ENCODE measurements at regions not wholly inside any gene's neighbourhood (a gene's known extent, or its start where the extent isn't known, plus 50 kb on each side); places are given as distances from the start of the nearest gene placed in this dataset.

DNA sequence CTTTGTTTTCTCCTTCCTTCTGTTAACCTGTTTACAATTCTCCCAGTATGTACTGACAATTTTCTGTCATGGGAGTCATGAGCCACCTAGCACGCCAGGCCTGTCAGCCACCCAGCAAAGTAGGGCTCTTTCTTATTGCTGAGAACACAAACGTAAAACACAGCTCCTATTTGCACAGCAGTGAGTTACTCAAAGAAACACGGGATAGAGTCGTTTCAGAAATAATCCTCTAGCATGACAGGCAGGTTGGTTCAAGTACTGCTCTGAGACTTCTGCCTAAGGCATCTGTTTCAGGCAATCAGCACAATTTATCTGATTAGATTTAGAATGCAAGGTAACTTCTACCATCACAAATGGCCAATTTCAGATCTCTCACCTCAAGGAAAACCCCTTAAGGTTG, 88.8 kb downstream of the CD24 start:
- Histone ChIP-seq H2AFZ (ENCODE audit: low read depth, low read length) (no peak overlapping the region), H2BK120ac (ENCODE audit: low read depth, low read length) (no peak overlapping the region), H3K9ac (ENCODE audit: low read length) (no peak overlapping the region), H2BK12ac (ENCODE audit: low read length in 2 of 2) (no peak overlapping the region), H3K4me2 (ENCODE audit: low read length, poor library complexity, severe bottlenecking) (no peak overlapping the region), H3K79me1 (replicated peaks; ENCODE audit: low read length, poor library complexity, severe bottlenecking) (no peaks in the 10 kb centered on the region), H2AK5ac (ENCODE audit: low read length, severe bottlenecking) (no peak overlapping the region), H3K4ac (ENCODE audit: low read depth in 1 of 2, low read length in 2 of 2) (no peak overlapping the region), H2BK15ac (ENCODE audit: low read depth, poor library complexity, severe bottlenecking) (no peak overlapping the region), H3K36me3 (ENCODE audit: control insufficient read depth in 1 of 2, insufficient read depth in 2 of 2, low read depth in 1 of 2, low read length in 2 of 2) (no peaks in the 10 kb centered on the region), H3K23ac (ENCODE audit: low read length in 2 of 2) (no peak overlapping the region), H3K27ac (ENCODE audit: low read length, poor library complexity, severe bottlenecking) (no peak overlapping the region), H4K8ac (ENCODE audit: low read length) (no peak overlapping the region), H3K4me3 (ENCODE audit: insufficient read depth in 1 of 2, low read depth in 1 of 2, low read length in 2 of 2) (no peak overlapping the region), H3K14ac (ENCODE audit: low read length in 2 of 2) (no peak overlapping the region), H3K18ac (ENCODE audit: low read depth in 1 of 2, low read length in 2 of 2) (no peak overlapping the region), H4K91ac (ENCODE audit: low read length) (no peak overlapping the region), H3K27me3 (ENCODE audit: control insufficient read depth in 1 of 2, insufficient read depth in 1 of 2, low read length in 2 of 2) (no peaks in the 10 kb centered on the region), H3K9me3 (ENCODE audit: control insufficient read depth, low read length) (no peaks in the 10 kb centered on the region), H2BK5ac (ENCODE audit: low read depth, low read length, poor library complexity, severe bottlenecking) (no peak overlapping the region), H3K4me1 (ENCODE audit: control insufficient read depth, insufficient read depth, low read depth, low read length) (no peaks in the 10 kb centered on the region)
- DNase-seq: no peak
- WGBS: 60% methylated on average over 4 of the region's 4 CpGs

DNA sequence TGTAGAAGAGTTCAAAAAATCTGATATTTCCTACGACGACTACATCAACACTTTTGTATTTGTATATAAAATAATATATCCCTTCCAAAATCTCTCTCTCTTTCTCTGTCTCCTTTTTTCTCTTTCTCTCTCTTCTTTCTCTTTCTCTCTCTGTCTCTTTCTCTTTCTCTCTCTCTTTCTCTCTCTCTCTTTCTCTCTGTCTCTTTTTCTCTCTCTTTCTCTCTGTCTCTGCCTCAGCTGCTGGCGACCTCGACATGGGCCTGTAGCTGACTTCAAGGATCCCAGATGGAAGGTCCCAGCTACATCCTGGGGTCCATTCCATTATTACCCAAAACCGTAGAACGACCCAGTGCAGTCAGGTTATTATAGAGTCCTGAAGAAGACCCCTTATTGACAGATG, 90.0 kb downstream of the CD24 start:
- no peak overlapping the region for H3K14ac ChIP-seq (ENCODE audit: low read length in 2 of 2)
- no peak overlapping the region for H3K4ac ChIP-seq (ENCODE audit: low read depth in 1 of 2, low read length in 2 of 2)
- H3K9ac ChIP-seq (ENCODE audit: low read length): no peak overlapping the region
- H3K4me2 ChIP-seq (ENCODE audit: low read length, poor library complexity, severe bottlenecking): no peak overlapping the region
- 87% methylated on average over 4 of the region's 6 CpGs for WGBS
- H2BK120ac ChIP-seq (ENCODE audit: low read depth, low read length): no peak overlapping the region
- no peaks in the 10 kb centered on the region for H3K9me3 ChIP-seq (ENCODE audit: control insufficient read depth, low read length)
- no peaks in the 10 kb centered on the region for H3K36me3 ChIP-seq (ENCODE audit: control insufficient read depth in 1 of 2, insufficient read depth in 2 of 2, low read depth in 1 of 2, low read length in 2 of 2)
- no peak overlapping the region for H2BK5ac ChIP-seq (ENCODE audit: low read depth, low read length, poor library complexity, severe bottlenecking)
- no peak overlapping the region for H3K23ac ChIP-seq (ENCODE audit: low read length in 2 of 2)
- H3K4me1 ChIP-seq (ENCODE audit: control insufficient read depth, insufficient read depth, low read depth, low read length): no peaks in the 10 kb centered on the region
- H2AFZ ChIP-seq (ENCODE audit: low read depth, low read length): no peak overlapping the region
- H4K8ac ChIP-seq (ENCODE audit: low read length): no peak overlapping the region
- no peak for DNase-seq
- no peak overlapping the region for H3K27ac ChIP-seq (ENCODE audit: low read length, poor library complexity, severe bottlenecking)
- H2BK12ac ChIP-seq (ENCODE audit: low read length in 2 of 2): no peak overlapping the region
- H2AK5ac ChIP-seq (ENCODE audit: low read length, severe bottlenecking): no peak overlapping the region
- no peak overlapping the region for H2BK15ac ChIP-seq (ENCODE audit: low read depth, poor library complexity, severe bottlenecking)
- H3K4me3 ChIP-seq (ENCODE audit: insufficient read depth in 1 of 2, low read depth in 1 of 2, low read length in 2 of 2): no peak overlapping the region
- no peaks in the 10 kb centered on the region for H3K79me1 ChIP-seq (replicated peaks; ENCODE audit: low read length, poor library complexity, severe bottlenecking)
- H4K91ac ChIP-seq (ENCODE audit: low read length): no peak overlapping the region
- no peak overlapping the region for H3K18ac ChIP-seq (ENCODE audit: low read depth in 1 of 2, low read length in 2 of 2)
- H3K27me3 ChIP-seq (ENCODE audit: control insufficient read depth in 1 of 2, insufficient read depth in 1 of 2, low read length in 2 of 2): no peaks in the 10 kb centered on the region

DNA sequence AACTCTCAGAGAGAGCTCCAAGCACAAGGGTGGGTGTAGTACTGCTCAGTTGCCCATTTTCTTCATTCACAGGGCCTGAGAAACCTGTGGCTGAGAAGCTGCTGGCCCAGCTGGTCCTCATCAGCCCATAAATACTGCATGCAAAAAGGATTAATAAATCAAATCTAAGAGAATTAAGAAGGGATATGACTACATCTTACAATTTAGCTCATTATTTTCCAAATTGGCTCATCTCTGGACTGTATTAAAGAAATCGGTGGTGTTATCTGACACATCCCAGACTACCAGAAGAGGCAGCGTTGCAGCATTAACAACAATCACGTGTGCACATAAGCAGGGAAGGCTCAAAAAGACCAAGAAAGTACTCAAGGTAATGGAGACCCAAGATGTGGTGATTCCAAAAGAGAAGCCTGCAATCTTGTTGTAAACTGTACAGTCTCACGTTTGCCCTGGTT, 90.7 kb downstream of the CD24 start:
- no peak overlapping the region for H3K4ac ChIP-seq (ENCODE audit: low read depth in 1 of 2, low read length in 2 of 2)
- H2BK120ac ChIP-seq (ENCODE audit: low read depth, low read length): no peak overlapping the region
- no peaks in the 10 kb centered on the region for H3K9me3 ChIP-seq (ENCODE audit: control insufficient read depth, low read length)
- no peak overlapping the region for H2BK15ac ChIP-seq (ENCODE audit: low read depth, poor library complexity, severe bottlenecking)
- peaks cover 0 to 1% of the 10 kb centered on the region in 2 experiments for H3K27me3 ChIP-seq (ENCODE audit: control insufficient read depth in 1 of 2, insufficient read depth in 1 of 2, low read length in 2 of 2)
- H4K8ac ChIP-seq (ENCODE audit: low read length): no peak overlapping the region
- DNase-seq: no peak
- H3K23ac ChIP-seq (ENCODE audit: low read length in 2 of 2): no peak overlapping the region
- no peak overlapping the region for H2BK12ac ChIP-seq (ENCODE audit: low read length in 2 of 2)
- no peak overlapping the region for H2BK5ac ChIP-seq (ENCODE audit: low read depth, low read length, poor library complexity, severe bottlenecking)
- no peak overlapping the region for H4K91ac ChIP-seq (ENCODE audit: low read length)
- no peaks in the 10 kb centered on the region for H3K4me1 ChIP-seq (ENCODE audit: control insufficient read depth, insufficient read depth, low read depth, low read length)
- no peak overlapping the region for H2AK5ac ChIP-seq (ENCODE audit: low read length, severe bottlenecking)
- no peak overlapping the region for H3K14ac ChIP-seq (ENCODE audit: low read length in 2 of 2)
- H3K4me3 ChIP-seq (ENCODE audit: insufficient read depth in 1 of 2, low read depth in 1 of 2, low read length in 2 of 2): no peak overlapping the region
- no peaks in the 10 kb centered on the region for H3K36me3 ChIP-seq (ENCODE audit: control insufficient read depth in 1 of 2, insufficient read depth in 2 of 2, low read depth in 1 of 2, low read length in 2 of 2)
- H3K79me1 ChIP-seq (replicated peaks; ENCODE audit: low read length, poor library complexity, severe bottlenecking): no peaks in the 10 kb centered on the region
- no peak overlapping the region for H2AFZ ChIP-seq (ENCODE audit: low read depth, low read length)
- 85% methylated on average over 4 of the region's 4 CpGs for WGBS
- no peak overlapping the region for H3K27ac ChIP-seq (ENCODE audit: low read length, poor library complexity, severe bottlenecking)
- H3K18ac ChIP-seq (ENCODE audit: low read depth in 1 of 2, low read length in 2 of 2): no peak overlapping the region
- no peak overlapping the region for H3K9ac ChIP-seq (ENCODE audit: low read length)
- H3K4me2 ChIP-seq (ENCODE audit: low read length, poor library complexity, severe bottlenecking): no peak overlapping the region

- H2BK15ac ChIP-seq (ENCODE audit: low read depth, poor library complexity, severe bottlenecking): no peak overlapping the region
- H3K4me3 ChIP-seq (ENCODE audit: insufficient read depth in 1 of 2, low read depth in 1 of 2, low read length in 2 of 2): no peak overlapping the region
- no peak overlapping the region for H3K4me2 ChIP-seq (ENCODE audit: low read length, poor library complexity, severe bottlenecking)
- no peak overlapping the region for H3K9ac ChIP-seq (ENCODE audit: low read length)
- H2BK12ac ChIP-seq (ENCODE audit: low read length in 2 of 2): no peak overlapping the region
- 91% methylated on average over 5 of the region's 8 CpGs for WGBS
- no peak overlapping the region for H3K14ac ChIP-seq (ENCODE audit: low read length in 2 of 2)
- no peak overlapping the region for H3K4ac ChIP-seq (ENCODE audit: low read depth in 1 of 2, low read length in 2 of 2)
- no peaks in the 10 kb centered on the region for H3K79me1 ChIP-seq (replicated peaks; ENCODE audit: low read length, poor library complexity, severe bottlenecking)
- H3K23ac ChIP-seq (ENCODE audit: low read length in 2 of 2): no peak overlapping the region
- H2BK120ac ChIP-seq (ENCODE audit: low read depth, low read length): no peak overlapping the region
- H2AFZ ChIP-seq (ENCODE audit: low read depth, low read length): no peak overlapping the region
- peaks cover 0 to 3% of the 10 kb centered on the region in 2 experiments for H3K27me3 ChIP-seq (ENCODE audit: control insufficient read depth in 1 of 2, insufficient read depth in 1 of 2, low read length in 2 of 2)
- DNase-seq: no peak
- H4K91ac ChIP-seq (ENCODE audit: low read length): no peak overlapping the region
- no peaks in the 10 kb centered on the region for H3K4me1 ChIP-seq (ENCODE audit: control insufficient read depth, insufficient read depth, low read depth, low read length)
- no peak overlapping the region for H3K27ac ChIP-seq (ENCODE audit: low read length, poor library complexity, severe bottlenecking)
- no peak overlapping the region for H3K18ac ChIP-seq (ENCODE audit: low read depth in 1 of 2, low read length in 2 of 2)
- no peaks in the 10 kb centered on the region for H3K36me3 ChIP-seq (ENCODE audit: control insufficient read depth in 1 of 2, insufficient read depth in 2 of 2, low read depth in 1 of 2, low read length in 2 of 2)
- H3K9me3 ChIP-seq (ENCODE audit: control insufficient read depth, low read length): no peaks in the 10 kb centered on the region
- no peak overlapping the region for H2AK5ac ChIP-seq (ENCODE audit: low read length, severe bottlenecking)
- H4K8ac ChIP-seq (ENCODE audit: low read length): no peak overlapping the region
- no peak overlapping the region for H2BK5ac ChIP-seq (ENCODE audit: low read depth, low read length, poor library complexity, severe bottlenecking)
These were observed 91.7 kb downstream of the CD24 start for GRCh38 chr6:106882601-106883518.
